ENCODE measurements at regions not wholly inside any gene's neighbourhood (a gene's known extent, or its start where the extent isn't known, plus 50 kb on each side); places are given as distances from the start of the nearest gene placed in this dataset.
"Not testable (repeated sequence)": the region's sequence is repeated elsewhere in the genome, so short reads cannot be mapped to it uniquely, and the experiment has no call there.

DNA sequence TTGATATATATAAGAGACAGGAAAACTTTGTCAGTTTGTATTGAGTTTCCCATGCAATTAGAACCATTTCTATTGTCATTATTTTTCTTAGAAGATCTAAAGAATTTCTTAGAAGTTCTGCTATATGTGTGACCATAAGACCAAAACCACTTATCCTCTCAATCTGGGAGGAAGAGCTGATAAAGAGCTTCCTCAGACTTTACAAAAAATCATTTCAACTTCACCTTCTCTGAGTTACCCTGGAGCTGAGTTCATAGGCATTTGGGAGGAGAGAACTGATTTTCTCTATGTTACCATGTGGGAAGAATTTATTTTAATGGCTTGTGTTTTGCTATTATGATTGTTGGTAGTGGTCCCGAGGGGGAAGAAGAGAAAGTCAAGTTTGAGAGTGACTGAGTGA, 329.3 kb downstream of the GPD2 start:
- DNase-seq (ENCODE audit: extremely low spot score, unreplicated experiment), result no peak
- no peaks in the 10 kb centered on the region for H3K36me3 Mint-ChIP-seq
- no peaks in the 10 kb centered on the region for H3K27me3 Mint-ChIP-seq
- TF ChIP-seq, protein P1, sequence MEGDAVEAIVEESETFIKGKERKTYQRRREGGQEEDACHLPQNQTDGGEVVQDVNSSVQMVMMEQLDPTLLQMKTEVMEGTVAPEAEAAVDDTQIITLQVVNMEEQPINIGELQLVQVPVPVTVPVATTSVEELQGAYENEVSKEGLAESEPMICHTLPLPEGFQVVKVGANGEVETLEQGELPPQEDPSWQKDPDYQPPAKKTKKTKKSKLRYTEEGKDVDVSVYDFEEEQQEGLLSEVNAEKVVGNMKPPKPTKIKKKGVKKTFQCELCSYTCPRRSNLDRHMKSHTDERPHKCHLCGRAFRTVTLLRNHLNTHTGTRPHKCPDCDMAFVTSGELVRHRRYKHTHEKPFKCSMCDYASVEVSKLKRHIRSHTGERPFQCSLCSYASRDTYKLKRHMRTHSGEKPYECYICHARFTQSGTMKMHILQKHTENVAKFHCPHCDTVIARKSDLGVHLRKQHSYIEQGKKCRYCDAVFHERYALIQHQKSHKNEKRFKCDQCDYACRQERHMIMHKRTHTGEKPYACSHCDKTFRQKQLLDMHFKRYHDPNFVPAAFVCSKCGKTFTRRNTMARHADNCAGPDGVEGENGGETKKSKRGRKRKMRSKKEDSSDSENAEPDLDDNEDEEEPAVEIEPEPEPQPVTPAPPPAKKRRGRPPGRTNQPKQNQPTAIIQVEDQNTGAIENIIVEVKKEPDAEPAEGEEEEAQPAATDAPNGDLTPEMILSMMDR (conservative IDR thresholded peaks at IDR 0.05), result no peak
- H3K4me3 Mint-ChIP-seq, result no peak overlapping the region
- H3K4me1 Mint-ChIP-seq (ENCODE audit: unreplicated experiment), result no peaks in the 10 kb centered on the region
- H3K27ac Mint-ChIP-seq, result no peak overlapping the region
- H3K9me3 Mint-ChIP-seq, result no peaks in the 10 kb centered on the region

- no peaks in the 10 kb centered on the region for H3K4me1 Mint-ChIP-seq (ENCODE audit: unreplicated experiment)
- H3K9me3 Mint-ChIP-seq, result no peaks in the 10 kb centered on the region
- no peak for DNase-seq (ENCODE audit: extremely low spot score, unreplicated experiment)
- H3K4me3 Mint-ChIP-seq, result no peak overlapping the region
- TF ChIP-seq, protein P1 (conservative IDR thresholded peaks at IDR 0.05), result no peak
- no peaks in the 10 kb centered on the region for H3K36me3 Mint-ChIP-seq
- no peak overlapping the region for H3K27ac Mint-ChIP-seq
- H3K27me3 Mint-ChIP-seq, result no peaks in the 10 kb centered on the region
These were observed 333.6 kb downstream of the GPD2 start for GRCh38 chr2:156769802-156770201.

- H3K4me1 Mint-ChIP-seq (ENCODE audit: unreplicated experiment), result no peaks in the 10 kb centered on the region
- no peaks in the 10 kb centered on the region for H3K36me3 Mint-ChIP-seq
- no peaks in the 10 kb centered on the region for H3K27me3 Mint-ChIP-seq
These were observed 342.7 kb downstream of the GPD2 start for GRCh38 chr2:156778916-156779315.

DNA sequence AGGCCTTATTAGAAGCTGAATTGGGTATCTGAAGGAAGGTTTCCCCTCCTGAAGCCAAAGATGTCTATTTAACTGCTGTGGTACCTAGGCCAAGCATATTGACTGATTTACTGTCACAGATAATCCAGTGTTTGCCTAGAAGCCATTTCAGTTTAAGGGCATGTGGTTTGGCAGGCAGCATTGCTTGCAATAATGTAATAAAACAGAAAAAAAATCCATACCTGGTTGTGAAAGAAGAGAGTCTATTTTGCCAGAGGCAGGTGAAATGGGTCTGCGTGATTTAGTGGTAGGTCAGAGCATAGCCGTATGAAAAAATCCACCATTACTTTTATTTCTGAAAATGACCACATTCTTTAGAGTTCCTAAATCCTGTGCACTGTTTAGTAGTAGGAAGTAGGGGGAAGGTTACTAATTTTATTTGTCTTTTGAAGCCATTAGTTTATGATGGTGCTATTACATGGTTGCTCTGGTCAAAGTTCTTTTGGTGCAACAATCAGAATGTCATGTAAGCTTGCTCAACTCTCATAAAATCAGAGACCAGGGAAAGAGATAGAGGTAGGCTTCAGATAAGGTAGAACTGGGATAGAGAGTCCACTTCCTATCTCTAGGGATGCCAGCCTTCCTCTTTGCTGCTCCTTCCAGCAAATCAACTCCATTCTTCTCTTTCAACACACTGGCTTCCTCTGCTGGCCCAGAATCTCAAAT, 343.4 kb downstream of the GPD2 start:
- Mint-ChIP-seq H3K4me3 (no peak overlapping the region), H3K9me3 (no peaks in the 10 kb centered on the region), H3K27ac (peak overlapping the region; percentile 1), H3K4me1 (ENCODE audit: unreplicated experiment) (no peaks in the 10 kb centered on the region), H3K27me3 (no peaks in the 10 kb centered on the region), H3K36me3 (no peaks in the 10 kb centered on the region)
- no peak for DNase-seq (ENCODE audit: extremely low spot score, unreplicated experiment)
- TF ChIP-seq, protein P1 (conservative IDR thresholded peaks at IDR 0.05), result no peak

More at GRCh38 chr2:156778916-156779315, 342.7 kb downstream of the GPD2 start:
- no peak overlapping the region for H3K27ac Mint-ChIP-seq
- no peaks in the 10 kb centered on the region for H3K9me3 Mint-ChIP-seq
- TF ChIP-seq, protein P1 (conservative IDR thresholded peaks at IDR 0.05), result no peak
- DNase-seq (ENCODE audit: extremely low spot score, unreplicated experiment), result no peak
- H3K4me3 Mint-ChIP-seq, result no peak overlapping the region

DNA sequence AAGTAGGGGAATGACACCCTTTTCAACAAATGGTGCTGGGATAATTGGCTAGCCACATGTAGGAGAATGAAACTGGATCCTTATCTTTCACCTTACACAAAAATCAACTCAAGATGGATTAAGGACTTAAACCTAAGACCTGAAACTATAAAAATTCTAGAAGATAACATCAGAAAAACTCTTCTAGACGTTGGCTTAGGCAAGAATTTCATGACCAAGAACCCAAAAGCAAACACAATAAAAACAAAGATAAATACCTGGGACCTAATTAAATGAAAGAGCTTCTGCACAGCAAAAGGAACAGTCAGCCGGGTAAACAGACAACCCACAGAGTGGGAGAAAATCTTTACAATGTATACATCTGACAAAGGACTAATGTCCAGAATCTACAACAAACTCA, 345.5 kb downstream of the GPD2 start:
- H3K36me3 Mint-ChIP-seq; H3K27me3 Mint-ChIP-seq; H3K4me3 Mint-ChIP-seq; H3K27ac Mint-ChIP-seq; DNase-seq (ENCODE audit: extremely low spot score, unreplicated experiment); H3K4me1 Mint-ChIP-seq (ENCODE audit: unreplicated experiment); H3K9me3 Mint-ChIP-seq: not testable (repeated sequence)

- no peaks in the 10 kb centered on the region for H3K36me3 Mint-ChIP-seq
- H3K27ac Mint-ChIP-seq, result no peak overlapping the region
- no peak overlapping the region for H3K4me3 Mint-ChIP-seq
- no peaks in the 10 kb centered on the region for H3K27me3 Mint-ChIP-seq
- no peaks in the 10 kb centered on the region for H3K9me3 Mint-ChIP-seq
- no peaks in the 10 kb centered on the region for H3K4me1 Mint-ChIP-seq (ENCODE audit: unreplicated experiment)
- TF ChIP-seq, protein P1 (conservative IDR thresholded peaks at IDR 0.05), result no peak
- DNase-seq (ENCODE audit: extremely low spot score, unreplicated experiment), result no peak
These were observed 348.0 kb downstream of the GPD2 start for GRCh38 chr2:156784020-156784701.
